Endodermal cell (in vitro differentiated cells): ENCODE measurements at regions not wholly inside any gene's neighbourhood (a gene's known extent, or its start where the extent isn't known, plus 50 kb on each side); places are given as distances from the start of the nearest gene placed in this dataset.

Experiments used
- DNase-seq: peaks from one replicate; pipeline ENCODE4 v3.0.0-alpha.2; 2017
- H3K27ac ChIP-seq: 2 replicates; pipeline ENCODE4 v1.5.1; 2013; ENCODE audit warnings: mild to moderate bottlenecking, low read depth, low read length, moderate library complexity
- H3K27me3 ChIP-seq: 2 replicates; pipeline ENCODE4 v1.6.1; 2013; ENCODE audit warnings: mild to moderate bottlenecking, low read length, moderate library complexity; ENCODE audit not compliant: insufficient read depth, control insufficient read depth, poor library complexity, severe bottlenecking
- H3K36me3 ChIP-seq: 2 replicates; pipeline ENCODE4 v1.7.0; 2013; ENCODE audit warnings: mild to moderate bottlenecking, low read length, moderate library complexity; ENCODE audit not compliant: control insufficient read depth, insufficient read depth
- H3K4me1 ChIP-seq: one replicate; pipeline ENCODE4 v1.7.0; 2013; ENCODE audit warnings: low read length; ENCODE audit not compliant: control insufficient read depth, insufficient read depth
- H3K4me3 ChIP-seq: 2 replicates; pipeline ENCODE4 v1.5.1; 2013; ENCODE audit warnings: mild to moderate bottlenecking, low read length, moderate library complexity
- H3K9ac ChIP-seq: 2 replicates; pipeline ENCODE4 v1.6.1; 2013; ENCODE audit warnings: mild to moderate bottlenecking, low read length, moderate library complexity; ENCODE audit not compliant: poor library complexity, severe bottlenecking; ENCODE audit errors: extremely low read depth
- H3K9me3 ChIP-seq: 2 replicates; pipeline ENCODE4 v1.6.1; 2013; ENCODE audit warnings: mild to moderate bottlenecking, low read length, moderate library complexity; ENCODE audit not compliant: control insufficient read depth
- H3K27ac Mint-ChIP-seq: 2 replicates; pipeline ENCODE4 v1.8.0; 2020; ENCODE audit warnings: mixed read lengths
- H3K27me3 Mint-ChIP-seq: 2 replicates; pipeline ENCODE4 v1.8.0; 2021; ENCODE audit warnings: mild to moderate bottlenecking, mixed read lengths; ENCODE audit not compliant: insufficient read depth
- H3K36me3 Mint-ChIP-seq: 2 replicates; pipeline ENCODE4 v1.8.0; 2020; ENCODE audit warnings: low read depth, mixed read lengths
- H3K4me1 Mint-ChIP-seq: 2 replicates; pipeline ENCODE4 v1.8.0; 2020; ENCODE audit warnings: mixed read lengths
- H3K4me3 Mint-ChIP-seq: 2 replicates; pipeline ENCODE4 v1.8.0; 2020; ENCODE audit warnings: mild to moderate bottlenecking, moderate library complexity, mixed read lengths
- H3K9me3 Mint-ChIP-seq: 2 replicates; pipeline ENCODE4 v1.8.0; 2020; ENCODE audit warnings: mild to moderate bottlenecking, mixed read lengths
- WGBS, 2 experiments: methylation state at CpG; one replicate each; pipeline versions ENCODE4 v1.1.5 to v1.1.7; 2013; ENCODE audit warnings: missing lambda C conversion rate in 2 of 2, mixed read lengths in 1 of 2; ENCODE audit not compliant: insufficient coverage in 1 of 2, insufficient read length in 1 of 2; 5-methylcytosine and 5-hydroxymethylcytosine counted together
- TF ChIP-seq, protein P1 (sequence below): fragments of 200-600 bp; sonication (generic); conservative IDR thresholded peaks from 2 replicates; pipeline ENCODE4 v1.5.0; 2021; ENCODE audit warnings: antibody characterized with exemption, mild to moderate bottlenecking

DNA sequence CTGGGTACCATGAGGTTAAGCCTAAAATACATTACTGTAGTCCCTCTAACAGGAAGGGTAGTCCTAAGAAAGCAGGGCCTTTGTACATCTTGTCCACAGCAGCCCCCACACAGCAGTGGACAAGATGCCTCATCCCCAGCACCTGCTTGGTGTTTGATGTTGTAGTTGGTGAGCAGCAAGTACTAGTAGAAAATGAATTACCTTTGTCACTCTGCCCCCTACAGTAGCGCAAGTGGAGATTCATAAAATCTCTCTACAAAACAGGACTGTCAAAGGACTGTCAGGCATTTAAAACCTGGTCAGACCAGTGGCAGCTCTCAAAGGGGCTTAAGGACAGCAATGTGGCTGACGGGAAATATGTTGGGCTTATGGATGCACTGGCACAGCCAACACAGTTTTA is 122.5 kb downstream of the TMEM174 start:
- no peak overlapping the region for H3K27ac Mint-ChIP-seq
- H3K36me3 Mint-ChIP-seq, result no peaks in the 10 kb centered on the region
- peaks cover 37% of the 10 kb centered on the region for H3K4me1 Mint-ChIP-seq
- no peak overlapping the region for H3K4me3 Mint-ChIP-seq
- no peaks in the 10 kb centered on the region for H3K36me3 ChIP-seq
- no peaks in the 10 kb centered on the region for H3K9me3 ChIP-seq
- peaks cover 6% of the 10 kb centered on the region for H3K4me1 ChIP-seq
- TF ChIP-seq, protein P1, sequence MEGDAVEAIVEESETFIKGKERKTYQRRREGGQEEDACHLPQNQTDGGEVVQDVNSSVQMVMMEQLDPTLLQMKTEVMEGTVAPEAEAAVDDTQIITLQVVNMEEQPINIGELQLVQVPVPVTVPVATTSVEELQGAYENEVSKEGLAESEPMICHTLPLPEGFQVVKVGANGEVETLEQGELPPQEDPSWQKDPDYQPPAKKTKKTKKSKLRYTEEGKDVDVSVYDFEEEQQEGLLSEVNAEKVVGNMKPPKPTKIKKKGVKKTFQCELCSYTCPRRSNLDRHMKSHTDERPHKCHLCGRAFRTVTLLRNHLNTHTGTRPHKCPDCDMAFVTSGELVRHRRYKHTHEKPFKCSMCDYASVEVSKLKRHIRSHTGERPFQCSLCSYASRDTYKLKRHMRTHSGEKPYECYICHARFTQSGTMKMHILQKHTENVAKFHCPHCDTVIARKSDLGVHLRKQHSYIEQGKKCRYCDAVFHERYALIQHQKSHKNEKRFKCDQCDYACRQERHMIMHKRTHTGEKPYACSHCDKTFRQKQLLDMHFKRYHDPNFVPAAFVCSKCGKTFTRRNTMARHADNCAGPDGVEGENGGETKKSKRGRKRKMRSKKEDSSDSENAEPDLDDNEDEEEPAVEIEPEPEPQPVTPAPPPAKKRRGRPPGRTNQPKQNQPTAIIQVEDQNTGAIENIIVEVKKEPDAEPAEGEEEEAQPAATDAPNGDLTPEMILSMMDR, result peak; percentile 61
- H3K9ac ChIP-seq, result no peak overlapping the region
- peaks cover 98% of the 10 kb centered on the region for H3K27me3 Mint-ChIP-seq
- no peak overlapping the region for H3K4me3 ChIP-seq
- WGBS, 2 experiments, result 67 to 76% methylated on average over 1 to 2 of the region's 2 CpGs
- DNase-seq, result no peak
- peaks cover 80% of the 10 kb centered on the region for H3K27me3 ChIP-seq
- H3K9me3 Mint-ChIP-seq, result no peaks in the 10 kb centered on the region
- H3K27ac ChIP-seq, result no peak overlapping the region

DNA sequence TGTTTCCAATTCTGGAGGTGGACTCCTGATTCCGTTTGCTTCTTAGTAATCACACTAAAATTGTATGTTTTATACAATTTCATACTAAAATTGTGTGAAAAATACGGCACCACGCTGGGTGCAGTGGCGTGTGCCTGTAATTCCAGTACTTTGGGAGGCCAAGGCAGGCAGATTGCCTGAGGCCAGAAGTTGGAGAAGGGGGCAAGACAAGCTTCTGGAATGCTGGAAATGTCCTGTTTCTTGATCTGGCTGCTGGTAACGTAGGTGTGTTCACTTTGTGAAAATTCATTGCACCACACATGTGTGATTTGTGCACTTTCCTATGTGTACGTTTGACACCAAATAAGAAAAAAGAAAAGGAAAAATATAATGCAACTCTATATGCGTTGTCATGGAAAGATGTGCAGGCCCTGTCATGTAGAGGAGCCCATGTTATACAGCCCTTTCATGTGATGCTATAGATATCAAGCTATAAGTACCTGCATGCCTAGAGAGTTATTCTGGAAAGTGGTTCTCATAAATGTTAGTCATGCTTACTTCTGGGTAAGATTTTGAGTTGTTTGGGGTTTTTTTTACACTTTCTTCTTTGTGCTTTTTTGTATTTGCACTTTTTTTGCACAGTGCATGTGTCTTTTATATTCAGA is 119.9 kb downstream of the TMEM174 start:
- Histone ChIP-seq H3K27ac (no peak overlapping the region), H3K9me3 (no peaks in the 10 kb centered on the region), H3K27me3 (peaks cover 55% of the 10 kb centered on the region), H3K36me3 (no peaks in the 10 kb centered on the region), H3K9ac (no peak overlapping the region), H3K4me3 (no peak overlapping the region), H3K4me1 (no peaks in the 10 kb centered on the region)
- no peak overlapping the region for H3K4me3 Mint-ChIP-seq
- no peak overlapping the region for H3K27ac Mint-ChIP-seq
- TF ChIP-seq, protein P1, result no peak
- 86 to 91% methylated on average over 6 of the region's 7 CpGs for WGBS, 2 experiments
- H3K4me1 Mint-ChIP-seq, result peaks cover 34% of the 10 kb centered on the region
- H3K9me3 Mint-ChIP-seq, result no peaks in the 10 kb centered on the region
- peaks cover 95% of the 10 kb centered on the region for H3K27me3 Mint-ChIP-seq
- no peak for DNase-seq
- H3K36me3 Mint-ChIP-seq, result no peaks in the 10 kb centered on the region

DNA sequence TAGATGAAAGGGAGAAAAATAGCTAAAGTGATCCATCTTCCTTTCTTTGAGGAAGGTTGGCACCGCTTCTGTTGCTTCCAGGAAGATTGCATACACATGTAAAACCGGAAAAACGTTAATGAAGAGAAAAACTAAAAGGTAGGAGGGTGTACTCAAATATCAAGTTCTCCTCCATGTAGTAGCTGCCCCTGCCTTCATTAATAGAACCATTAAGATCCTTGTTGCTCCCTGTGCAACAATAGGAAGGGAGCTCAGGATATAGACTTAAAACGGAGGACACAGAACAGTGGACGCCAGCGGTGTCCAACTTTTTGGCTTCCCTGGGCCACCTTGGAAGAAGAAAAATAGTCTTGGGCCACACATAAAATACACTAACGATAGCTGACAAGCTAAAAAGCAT is 118.9 kb downstream of the TMEM174 start:
- H3K27me3 ChIP-seq, result peaks cover 45% of the 10 kb centered on the region

More for the DNA sequence above, 118.9 kb downstream of the TMEM174 start:
- H3K4me1 ChIP-seq, result no peaks in the 10 kb centered on the region
- no peak overlapping the region for H3K27ac ChIP-seq
- H3K9me3 ChIP-seq, result no peaks in the 10 kb centered on the region
- H3K9me3 Mint-ChIP-seq, result no peaks in the 10 kb centered on the region
- TF ChIP-seq, protein P1, result no peak
- no peak overlapping the region for H3K27ac Mint-ChIP-seq
- no peak overlapping the region for H3K4me3 ChIP-seq
- no peaks in the 10 kb centered on the region for H3K36me3 Mint-ChIP-seq
- H3K9ac ChIP-seq, result no peak overlapping the region
- H3K36me3 ChIP-seq, result no peaks in the 10 kb centered on the region
- 91 to 93% methylated on average over 5 to 7 of the region's 7 CpGs for WGBS, 2 experiments
- no peak overlapping the region for H3K4me3 Mint-ChIP-seq
- no peak for DNase-seq
- H3K27me3 Mint-ChIP-seq, result peaks cover 85% of the 10 kb centered on the region
- H3K4me1 Mint-ChIP-seq, result peaks cover 32% of the 10 kb centered on the region
